ENCODE measurements at regions not wholly inside any gene's neighbourhood (a gene's known extent, or its start where the extent isn't known, plus 50 kb on each side); places are given as distances from the start of the nearest gene placed in this dataset.

DNA sequence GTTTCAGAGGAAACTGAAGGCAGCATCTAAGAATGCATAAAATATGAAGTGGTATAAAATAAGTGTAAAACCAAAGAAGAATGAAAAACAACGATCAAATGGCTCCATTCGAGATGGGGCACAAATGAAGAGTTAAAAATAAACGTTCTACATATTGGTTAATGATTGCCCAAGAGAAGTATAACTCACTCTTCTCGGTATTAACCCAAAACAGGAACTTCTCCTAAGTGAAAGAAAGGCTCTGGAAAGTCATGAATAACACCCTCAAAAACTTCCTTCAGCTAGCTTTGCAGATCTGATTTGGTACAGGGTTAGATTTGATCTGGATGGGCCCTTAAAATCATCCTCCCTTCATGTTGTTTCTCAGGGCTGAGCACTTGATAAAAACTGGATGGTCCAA, 94.3 kb upstream of the ADO start:
- DNase-seq (ENCODE audit: low spot score): no peak

DNA sequence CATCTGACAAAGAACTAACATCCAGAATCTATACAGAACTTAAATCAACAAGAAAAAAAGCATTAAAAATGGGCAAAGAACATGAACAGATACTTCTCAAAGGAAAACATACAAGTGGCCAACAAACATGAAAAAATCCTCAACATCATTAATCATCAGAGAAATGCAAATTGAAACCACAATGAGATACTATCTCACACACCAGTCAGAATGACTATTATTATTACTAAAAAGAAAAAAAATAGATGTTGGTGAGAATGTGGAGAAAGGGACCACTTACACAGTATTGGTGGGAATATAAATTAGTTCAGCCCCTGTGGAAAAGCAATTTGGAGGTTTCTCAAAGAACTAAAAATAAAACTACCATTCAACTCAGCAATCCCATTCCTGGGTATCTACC, 89.1 kb upstream of the ADO start:
- DNase-seq (ENCODE audit: low spot score): no peak

DNA sequence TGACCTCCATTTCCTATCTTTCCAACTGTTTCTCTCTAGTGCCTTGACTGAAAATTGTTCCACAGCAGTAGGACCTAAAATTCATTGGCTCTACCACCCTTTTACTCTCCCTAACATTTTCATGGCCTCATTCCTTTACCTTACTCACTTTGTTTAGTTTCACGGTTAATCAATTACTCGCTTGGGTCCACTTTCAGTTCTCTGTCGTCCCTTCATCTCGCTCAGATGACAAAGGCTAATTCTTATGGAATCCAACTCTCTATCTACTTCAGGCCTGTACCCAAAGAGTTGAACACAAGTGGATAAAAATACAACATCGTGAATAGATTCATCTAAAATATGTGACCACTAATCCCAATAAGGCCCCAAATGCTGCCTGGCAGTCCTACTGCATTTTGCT, 85.9 kb upstream of the ADO start:
- DNase-seq (ENCODE audit: low spot score): no peak

DNA sequence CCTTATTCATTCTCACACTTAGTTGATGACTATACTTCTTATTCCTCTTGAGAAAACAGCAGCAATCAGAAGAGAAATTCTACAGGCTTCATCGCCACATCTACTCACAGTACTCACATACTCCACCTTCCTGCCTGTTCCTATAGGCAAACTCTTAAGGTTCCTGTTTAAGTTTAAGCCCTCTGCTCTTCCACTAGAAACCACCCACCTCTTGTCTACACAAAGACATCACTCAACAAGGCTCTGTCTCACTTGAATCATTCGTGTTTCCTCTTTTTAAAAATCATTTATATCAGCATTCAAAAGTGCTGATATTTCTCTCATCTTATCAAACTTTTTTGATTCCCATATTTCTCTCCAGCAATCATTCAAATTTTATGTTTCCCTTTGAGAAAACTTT, 85.5 kb upstream of the ADO start:
- DNase-seq (ENCODE audit: low spot score): no peak

DNA sequence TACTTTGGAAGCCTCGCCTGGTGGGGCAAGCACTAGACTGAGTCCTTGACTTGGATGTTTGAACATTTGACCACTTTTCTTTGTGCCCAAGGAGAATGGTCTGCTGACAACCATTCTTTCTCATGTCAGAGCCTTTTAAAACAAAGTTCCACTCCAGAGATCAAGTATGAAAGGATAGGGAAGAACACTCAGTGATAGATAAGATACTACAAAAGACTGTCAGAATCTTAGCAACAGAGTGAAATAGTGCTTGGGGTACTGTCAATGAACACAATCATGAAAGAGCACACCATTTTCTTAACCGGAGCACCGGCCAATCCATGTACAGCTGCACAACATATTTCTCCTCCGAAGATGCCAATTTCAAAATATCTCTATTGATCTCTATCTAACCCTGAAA, 82.8 kb upstream of the ADO start:
- DNase-seq (ENCODE audit: low spot score): no peak

DNA sequence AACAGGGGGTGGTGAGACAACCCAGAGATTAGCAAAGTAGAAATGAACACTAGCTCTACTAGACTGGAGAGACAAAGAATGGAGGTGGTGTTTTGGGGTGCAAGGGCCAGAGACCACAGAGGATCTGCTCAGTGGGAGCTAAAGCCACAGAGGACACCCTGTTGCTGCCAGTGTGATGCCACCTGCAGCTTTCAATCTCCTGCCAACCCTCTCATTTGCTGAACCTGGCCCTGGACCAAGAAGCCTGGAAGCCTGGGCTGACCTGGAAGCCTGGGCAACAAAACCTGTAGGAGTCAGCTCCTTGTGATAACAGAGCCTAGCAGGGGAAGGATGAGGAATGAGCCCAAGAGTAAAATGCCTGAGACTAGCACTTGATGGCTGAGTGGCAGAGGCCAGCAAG, 81.1 kb upstream of the ADO start:
- DNase-seq (ENCODE audit: low spot score): no peak

DNA sequence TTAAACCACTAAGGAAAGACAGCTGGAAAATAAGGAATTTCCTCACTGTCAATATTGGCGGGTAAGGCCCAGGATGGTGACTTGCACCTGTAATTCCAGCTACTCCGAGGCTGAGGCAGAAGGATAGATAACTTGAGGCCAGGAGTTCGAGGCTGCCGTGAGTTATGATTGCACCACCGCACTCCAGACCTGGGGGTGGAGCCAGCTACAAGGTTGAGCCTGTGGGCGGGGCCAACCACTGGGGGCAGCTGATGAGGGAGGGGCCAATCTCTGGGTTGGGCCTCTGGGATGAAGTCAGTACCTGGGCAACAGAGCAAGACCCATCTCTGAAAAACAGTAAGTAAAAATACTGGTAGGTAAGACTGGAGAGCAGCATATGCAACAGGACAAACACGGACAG, 80.1 kb upstream of the ADO start:
- DNase-seq (ENCODE audit: low spot score): peak; percentile 25

DNA sequence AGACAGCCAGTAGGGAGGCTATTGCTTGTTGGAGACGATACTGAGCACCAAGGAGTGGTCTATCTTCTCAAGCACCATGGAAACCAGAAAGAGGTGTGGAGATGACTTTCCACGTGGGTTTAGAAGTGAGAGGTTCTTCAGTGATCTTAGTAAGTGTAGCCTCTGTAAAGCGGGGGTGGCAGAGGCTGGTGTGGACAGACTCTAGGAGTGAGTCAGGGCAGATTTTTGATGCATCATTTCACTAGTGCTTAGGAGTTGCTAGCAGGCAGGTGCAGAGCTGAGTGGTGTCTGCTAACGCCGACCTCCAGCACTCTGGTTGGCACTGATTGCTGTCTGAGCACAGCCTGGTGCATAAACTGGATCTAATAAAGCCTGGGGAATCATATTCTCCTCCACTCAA, 78.4 kb upstream of the ADO start:
- no peak for DNase-seq (ENCODE audit: low spot score)

DNA sequence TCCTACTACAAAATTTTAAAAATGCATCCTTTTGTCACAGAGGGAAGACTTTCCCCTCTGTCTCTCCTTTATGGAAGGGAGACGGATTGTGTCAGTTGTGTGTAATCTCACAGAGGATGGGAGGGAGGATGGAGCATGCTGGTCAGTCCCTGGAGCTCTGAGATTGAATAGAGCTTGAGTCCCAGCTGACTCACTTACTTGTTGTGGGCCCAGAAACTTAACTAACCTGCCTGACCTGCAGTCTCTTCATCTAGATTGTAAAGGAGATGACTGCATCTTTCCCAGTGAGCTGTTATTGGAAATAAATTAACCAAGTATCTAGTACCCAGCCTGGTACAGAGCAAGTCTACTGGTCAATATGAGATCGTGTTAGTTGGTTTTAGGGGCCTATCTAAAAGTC, 77.9 kb upstream of the ADO start:
- DNase-seq (ENCODE audit: low spot score): no peak

DNA sequence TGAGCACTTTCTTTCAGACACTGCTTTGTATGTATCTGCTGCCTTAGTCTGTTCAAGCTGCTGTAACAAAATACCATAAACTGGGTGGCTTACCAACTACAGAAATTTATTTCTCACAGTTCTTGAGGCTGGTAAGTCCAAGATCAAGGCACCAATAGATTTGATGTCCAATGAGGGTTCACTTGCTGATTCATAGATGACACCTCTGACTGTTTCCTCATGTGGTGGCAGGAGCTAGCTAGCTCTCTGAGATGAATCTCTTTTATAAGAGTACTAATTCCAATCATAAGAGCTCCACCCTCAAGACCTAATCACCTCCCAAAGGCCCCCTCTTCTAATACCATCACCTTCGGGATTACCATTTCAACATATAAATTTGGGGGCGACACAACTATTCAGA, 76.6 kb upstream of the ADO start:
- DNase-seq (ENCODE audit: low spot score): no peak

DNA sequence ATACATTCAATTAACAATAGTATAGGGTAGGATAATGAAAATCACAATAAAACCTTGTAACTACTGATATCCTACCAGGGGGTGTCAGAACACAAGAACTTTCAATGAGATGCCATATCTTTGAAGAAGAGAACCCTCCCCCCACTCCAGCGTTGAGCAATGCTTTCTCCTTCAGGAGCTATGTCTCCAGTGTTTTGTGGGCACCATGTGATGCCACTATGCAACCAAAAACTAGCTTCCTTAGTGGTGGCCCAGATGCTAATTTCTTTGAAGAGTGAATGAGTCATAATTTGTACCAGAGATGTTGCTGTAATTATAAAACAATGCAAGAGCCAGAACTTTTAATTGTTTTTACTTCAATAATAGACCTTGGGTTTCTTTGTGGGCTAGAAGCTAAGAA, 76.0 kb upstream of the ADO start:
- no peak for DNase-seq (ENCODE audit: low spot score)

DNA sequence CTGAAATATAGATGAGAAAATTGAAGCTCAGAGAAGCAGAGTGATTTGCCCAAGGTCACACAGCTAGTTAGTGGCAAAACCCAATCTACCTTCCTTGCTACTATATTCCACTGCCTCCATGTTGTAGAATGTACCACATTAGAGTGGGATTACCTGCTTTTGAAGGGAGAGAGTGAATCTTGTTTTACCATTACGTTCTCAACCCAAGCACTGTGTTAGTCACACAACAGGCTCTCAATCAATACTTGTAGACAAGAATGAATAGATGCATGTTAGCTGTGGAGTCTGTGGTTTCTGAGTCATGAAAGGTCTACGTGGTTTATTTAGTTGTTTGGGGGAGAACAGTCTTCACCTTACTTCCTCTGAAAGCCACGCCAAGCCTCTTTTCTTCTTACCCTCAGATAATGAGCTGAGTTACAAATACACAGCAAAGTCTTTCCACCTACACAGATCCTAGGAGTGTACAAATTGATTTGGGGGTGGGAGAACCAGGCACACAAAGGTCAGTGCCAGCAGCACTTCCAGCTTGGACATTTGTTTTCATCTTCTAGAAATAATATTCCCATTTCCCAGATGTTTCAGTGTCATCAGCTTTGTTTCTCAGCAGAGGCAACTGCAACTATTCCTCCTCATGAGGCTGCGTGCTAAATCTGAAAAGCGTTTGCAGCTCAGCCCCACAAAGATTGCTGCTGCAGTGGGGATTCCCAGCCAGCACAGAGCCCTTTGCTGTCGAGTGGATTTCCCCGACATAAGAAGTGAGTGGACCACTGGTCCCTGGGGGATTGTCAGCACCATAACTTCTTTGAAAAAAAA, 71.5 kb upstream of the ADO start:
- DNase-seq (ENCODE audit: low spot score): no peak

DNA sequence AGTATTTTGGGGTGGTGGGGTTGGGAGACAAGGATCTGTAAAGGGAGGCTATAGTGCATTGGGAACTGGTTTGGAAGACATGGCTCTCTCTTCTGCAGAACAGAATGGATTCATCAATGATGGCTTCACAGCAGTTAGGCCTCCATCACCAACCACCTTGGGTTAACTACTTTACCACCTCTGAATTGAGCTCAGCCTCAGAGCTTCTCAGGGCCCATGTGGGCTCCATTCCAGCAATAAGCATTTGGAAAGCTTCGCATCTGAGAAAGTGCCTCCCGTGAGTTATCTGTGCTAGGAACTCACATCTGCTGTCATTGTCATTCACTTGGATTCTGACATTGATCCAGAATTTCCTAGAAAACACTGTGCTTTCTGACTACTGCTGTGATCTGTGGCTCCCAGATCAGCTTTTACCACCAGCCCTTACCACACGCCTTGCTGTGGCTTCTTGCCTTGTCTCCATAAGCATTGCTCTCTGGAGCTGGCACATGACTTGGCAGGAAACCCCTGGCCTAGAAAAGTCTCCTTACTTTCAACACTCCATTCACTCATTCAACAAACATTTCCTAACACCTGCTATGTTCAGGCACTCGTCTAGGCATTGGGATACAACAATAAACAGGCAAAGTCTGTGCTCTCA, 70.7 kb upstream of the ADO start:
- DNase-seq (ENCODE audit: low spot score): no peak

DNA sequence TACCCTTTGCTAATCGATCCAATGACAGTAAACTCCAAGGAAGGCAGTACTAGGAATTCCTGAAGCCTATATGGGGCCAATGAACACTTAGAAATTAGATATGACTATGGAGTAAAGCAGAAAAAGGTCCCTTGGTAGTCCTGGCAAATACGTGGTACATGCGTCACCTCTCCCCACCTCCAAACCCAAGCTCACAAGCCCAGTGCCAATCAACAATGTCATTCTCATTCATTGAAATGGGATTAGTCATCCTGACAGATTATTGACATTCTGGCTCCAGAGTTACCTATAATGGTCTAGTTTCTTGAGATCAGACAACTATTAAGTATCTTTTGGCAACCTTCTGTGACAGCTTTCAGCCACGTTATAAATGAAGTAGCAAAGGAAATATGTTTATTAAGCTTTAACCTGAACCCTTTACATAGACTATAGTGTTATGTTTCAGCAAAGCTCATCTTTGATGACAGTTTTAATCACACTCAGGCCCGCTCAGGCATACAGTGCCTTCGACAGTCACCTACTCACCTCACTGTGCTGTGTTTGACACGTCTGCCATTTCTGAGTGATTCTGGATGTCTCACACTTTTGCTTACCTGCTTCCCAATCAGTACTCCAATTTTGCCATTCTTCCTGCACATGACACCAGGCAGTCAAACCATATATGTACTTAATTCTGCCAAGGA, 69.6 kb upstream of the ADO start:
- no peak for DNase-seq (ENCODE audit: low spot score)

DNA sequence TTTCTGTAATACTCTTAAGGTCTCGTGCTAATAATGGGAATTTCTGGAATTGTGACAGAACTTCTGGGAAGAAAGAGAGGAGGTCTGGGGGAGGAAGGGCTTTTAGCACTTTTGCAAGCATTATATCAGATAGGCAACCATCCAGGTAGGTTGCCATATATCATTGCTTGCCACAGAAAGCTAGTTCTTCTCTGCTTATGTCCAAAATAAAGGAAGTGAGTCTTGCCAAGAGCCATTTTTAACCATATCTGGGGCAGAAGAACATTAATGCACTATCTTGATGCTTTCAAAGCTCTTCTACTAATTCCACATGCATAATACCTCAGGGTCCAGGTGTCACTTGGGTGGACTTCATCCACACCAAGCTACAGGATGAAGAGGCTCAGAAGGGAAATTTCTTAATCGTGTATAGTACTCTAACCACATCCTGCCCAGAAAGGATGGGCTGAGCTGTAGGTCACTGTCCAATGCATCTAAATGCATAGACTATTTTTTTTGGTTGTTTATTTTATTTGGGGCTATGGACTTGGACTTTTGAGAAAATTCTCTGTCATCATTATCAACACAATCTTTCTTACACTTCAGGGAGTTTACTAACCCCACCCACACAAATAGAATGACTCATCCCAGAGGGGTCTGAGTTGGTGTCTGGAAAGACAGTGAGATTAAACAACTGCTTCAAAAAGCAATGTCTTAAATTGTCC, 68.9 kb upstream of the ADO start:
- DNase-seq (ENCODE audit: low spot score): no peak

DNA sequence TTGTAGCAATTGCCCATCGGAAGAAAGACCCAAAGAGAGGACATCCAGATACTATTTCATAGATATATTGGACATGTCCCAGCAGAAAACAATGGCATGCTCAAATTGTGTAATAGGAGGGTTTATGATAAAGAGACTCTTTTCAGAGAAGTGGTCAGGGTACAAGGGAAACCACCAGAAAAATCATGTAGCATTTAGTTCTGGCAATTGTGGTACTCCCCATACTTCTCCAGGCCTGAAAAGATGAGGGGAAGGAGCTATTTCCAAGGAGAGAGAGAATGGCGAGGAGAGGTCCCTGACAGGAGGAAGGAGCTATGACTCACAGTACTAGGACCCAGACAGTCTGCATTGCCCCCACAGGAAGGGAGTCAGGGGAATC, 68.4 kb upstream of the ADO start:
- DNase-seq (ENCODE audit: low spot score): no peak

DNA sequence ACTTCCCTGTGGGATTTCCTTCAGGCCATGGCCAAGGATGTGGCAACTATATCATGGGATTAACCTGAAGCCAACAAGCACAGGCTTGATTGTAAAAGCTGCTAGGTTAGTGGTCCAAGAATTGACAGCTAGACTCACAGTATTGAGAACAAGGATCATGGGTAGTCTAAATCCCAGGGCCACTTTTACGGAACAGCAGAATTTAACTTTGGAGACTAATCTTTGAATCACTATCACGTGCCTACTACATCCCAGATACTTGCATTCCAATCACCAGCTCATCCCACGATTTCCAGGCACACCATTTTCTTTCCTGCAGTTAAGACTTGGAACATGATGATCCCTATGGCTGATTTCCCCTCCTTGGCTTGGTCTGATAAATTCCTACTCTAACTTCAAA, 65.6 kb upstream of the ADO start:
- DNase-seq (ENCODE audit: low spot score): no peak

DNA sequence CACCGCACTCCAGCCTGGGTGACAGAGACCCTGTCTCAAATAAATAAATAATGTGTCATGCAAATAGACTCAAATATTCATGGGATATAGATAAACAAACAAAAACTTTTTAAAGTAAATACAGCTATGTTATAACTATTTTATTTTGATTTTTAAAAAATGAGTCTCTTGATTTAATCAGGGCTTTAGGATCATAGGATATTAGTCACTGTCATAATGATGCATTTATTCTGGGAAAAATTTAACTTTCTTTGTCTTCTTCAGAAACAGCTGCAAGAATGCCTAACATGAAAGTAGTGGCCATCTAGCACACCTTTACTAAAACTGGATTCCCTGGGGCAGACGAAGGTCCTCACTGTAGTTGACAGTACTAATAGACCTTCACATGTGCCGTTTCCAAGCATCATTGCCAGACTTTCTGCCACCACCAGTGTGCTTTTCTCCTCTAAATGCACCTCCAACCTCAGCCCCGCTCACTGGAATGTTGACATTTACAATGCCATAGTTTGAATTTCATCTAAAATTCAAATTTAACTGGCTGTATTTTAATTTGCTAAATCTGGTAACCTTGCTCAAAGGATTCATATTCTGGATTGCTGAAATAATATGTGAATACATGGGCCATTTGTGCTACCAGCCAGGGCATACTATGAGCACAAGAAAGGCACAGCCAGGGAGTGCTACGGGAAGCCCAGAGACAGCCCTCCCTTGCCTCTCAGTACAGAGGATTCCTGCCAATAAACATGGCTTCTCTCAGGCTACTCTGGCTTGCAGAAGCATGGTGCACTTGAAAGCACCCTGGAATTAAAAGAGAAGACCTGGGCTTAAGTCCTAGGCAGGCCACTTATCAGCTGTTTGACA, 63.4 kb upstream of the ADO start:
- DNase-seq (ENCODE audit: low spot score): no peak

DNA sequence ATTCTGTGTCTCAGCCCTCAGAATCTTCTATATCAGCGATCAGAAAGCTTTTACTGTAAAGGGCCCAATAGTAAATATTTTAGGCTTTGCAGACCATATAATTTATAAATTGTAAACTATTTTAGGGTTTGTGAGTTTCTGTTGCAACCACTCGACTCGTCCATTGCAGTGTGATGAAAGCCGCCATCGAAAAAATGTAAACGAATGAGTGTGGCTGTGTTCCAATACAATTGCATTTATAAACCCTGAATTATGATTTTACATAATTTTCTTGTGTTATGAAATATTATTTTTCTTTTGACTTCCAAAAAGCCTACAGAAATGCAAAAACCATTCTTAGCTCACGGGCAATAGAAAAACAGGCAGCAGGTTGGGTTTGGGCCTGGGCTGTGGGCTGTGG, 62.5 kb upstream of the ADO start:
- no peak for DNase-seq (ENCODE audit: low spot score)

DNA sequence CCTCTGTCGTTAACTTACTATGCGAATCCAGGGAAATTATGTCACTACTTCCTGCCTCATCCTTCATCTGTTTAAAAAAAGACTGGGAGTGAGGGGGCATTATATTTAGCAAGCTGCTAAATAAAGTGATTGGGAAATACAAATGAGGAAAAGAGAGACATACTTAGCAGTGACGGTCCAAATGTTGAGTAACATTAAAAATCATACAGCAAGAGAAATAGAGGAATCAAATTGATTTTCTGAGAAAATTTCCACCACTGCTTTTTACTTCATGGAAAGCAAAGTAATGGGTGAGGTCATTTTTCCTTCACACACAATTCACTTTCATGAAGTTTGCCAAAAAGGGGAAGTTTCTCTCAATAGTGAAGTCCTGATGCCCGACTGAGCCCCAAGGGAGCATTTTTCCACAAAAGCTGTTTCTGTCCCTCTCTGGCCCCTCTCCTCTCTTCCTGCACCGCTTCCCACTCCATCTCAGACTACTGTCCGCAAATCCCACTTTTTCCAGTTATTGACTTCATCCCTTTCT, 61.9 kb upstream of the ADO start:
- DNase-seq (ENCODE audit: low spot score): no peak

DNA sequence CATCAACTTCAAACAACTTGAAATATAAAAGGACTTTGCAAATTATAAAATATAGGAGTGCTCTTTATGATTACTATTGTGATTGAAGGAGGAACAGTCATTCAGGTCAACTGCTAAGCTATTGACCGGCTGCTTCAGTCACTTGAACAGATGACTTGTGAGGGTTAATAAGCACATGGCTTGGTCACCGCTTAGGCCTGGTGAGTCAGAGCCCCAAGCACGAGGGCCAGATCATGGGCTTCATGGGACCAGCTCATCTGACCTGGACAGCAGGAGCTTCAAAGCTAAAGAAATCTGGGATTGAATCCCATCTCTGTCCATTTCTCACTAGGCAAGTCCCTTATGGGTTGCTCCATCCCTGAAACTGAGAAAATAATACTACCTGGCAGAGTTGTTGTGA, 60.4 kb upstream of the ADO start:
- no peak for DNase-seq (ENCODE audit: low spot score)

DNA sequence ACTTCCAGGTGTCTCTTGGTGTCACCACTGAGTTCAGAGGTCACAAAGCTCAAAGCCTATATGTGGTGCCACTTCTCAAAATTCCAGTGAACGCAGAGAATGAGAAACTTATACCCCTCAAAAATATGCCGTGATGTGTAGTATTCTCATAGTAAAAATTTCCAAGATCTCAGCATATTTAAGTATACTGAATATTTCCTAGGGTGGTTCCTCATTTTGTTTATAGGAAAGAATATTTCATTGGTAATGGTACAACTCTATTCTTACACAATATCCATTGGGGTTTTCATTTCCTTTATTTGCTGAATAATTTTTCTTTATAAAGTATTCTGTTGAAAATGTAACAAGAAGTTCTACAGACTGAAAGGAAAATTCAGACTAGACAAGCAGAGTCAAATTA, 58.9 kb upstream of the ADO start:
- no peak for DNase-seq (ENCODE audit: low spot score)

All from iPS-NIHi11 (cell line).